OCI-LY3 (cell line): ENCODE measurements at regions not wholly inside any gene's neighbourhood (a gene's known extent, or its start where the extent isn't known, plus 50 kb on each side); places are given as distances from the start of the nearest gene placed in this dataset.
A peak's percentile ranks its signal among the peaks of the same experiment; 100 is the strongest.

Source experiments
- EZH2phosphoT487 ChIP-seq: fragments of 200-600 bp; shearing (Covaris generic); IDR thresholded peaks from 2 replicates; pipeline ENCODE4 v1.6.1; 2018; ENCODE audit warnings: antibody characterized with exemption, mixed run types, low read depth
- TF ChIP-seq, protein P1 (sequence below): fragments of 200-600, 300-600 bp; sonication (generic); IDR thresholded peaks from 2 replicates; pipeline ENCODE4 v1.5.1; 2014; ENCODE audit warnings: antibody characterized with exemption, low read length, low read depth

DNA sequence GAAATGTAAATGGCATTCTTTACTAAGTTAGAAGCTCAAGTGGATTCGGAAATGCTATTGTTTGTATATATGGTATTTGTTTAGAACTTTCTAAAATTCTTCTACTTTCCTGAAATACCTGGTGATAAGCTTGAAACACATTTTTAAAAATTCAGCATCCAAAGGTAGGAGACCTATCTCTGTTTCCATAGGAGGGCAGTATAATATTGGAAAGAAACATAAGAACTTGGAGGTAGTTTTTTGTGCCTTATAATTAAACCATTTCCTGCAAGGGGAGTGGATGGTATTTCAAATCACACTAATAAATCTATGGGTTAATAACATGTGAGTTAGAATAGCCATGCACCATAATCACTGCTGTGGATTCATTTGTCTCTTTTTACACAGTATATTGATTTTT lies 217.4 kb upstream of the AADAT start:
- TF ChIP-seq, protein P1, sequence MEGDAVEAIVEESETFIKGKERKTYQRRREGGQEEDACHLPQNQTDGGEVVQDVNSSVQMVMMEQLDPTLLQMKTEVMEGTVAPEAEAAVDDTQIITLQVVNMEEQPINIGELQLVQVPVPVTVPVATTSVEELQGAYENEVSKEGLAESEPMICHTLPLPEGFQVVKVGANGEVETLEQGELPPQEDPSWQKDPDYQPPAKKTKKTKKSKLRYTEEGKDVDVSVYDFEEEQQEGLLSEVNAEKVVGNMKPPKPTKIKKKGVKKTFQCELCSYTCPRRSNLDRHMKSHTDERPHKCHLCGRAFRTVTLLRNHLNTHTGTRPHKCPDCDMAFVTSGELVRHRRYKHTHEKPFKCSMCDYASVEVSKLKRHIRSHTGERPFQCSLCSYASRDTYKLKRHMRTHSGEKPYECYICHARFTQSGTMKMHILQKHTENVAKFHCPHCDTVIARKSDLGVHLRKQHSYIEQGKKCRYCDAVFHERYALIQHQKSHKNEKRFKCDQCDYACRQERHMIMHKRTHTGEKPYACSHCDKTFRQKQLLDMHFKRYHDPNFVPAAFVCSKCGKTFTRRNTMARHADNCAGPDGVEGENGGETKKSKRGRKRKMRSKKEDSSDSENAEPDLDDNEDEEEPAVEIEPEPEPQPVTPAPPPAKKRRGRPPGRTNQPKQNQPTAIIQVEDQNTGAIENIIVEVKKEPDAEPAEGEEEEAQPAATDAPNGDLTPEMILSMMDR: peak; percentile 39
- TF ChIP-seq EZH2phosphoT487: no peak
